Epithelial cell of esophagus (primary cell): ENCODE measurements at regions not wholly inside any gene's neighbourhood (a gene's known extent, or its start where the extent isn't known, plus 50 kb on each side); places are given as distances from the start of the nearest gene placed in this dataset.

Source experiments
- DNase-seq: peaks from one replicate; pipeline ENCODE4 v3.0.0; 2010; ENCODE audit warnings: low read depth
- H3K4me3 ChIP-seq: 2 replicates; pipeline ENCODE4 v1.5.1; 2011; ENCODE audit warnings: mild to moderate bottlenecking, low read length, control low read depth
- CTCF ChIP-seq: IDR thresholded peaks from 2 replicates; pipeline ENCODE4 v1.5.1; 2011; ENCODE audit warnings: low read depth, mild to moderate bottlenecking, low read length, control low read depth, inconsistent platforms; ENCODE audit not compliant: insufficient read depth; ENCODE audit errors: missing control alignments

GRCh38 chr3:130621824-130622223, 104.8 kb downstream of the COL6A6 start:
- TF ChIP-seq CTCF, result no peak
- DNase-seq, result no peak
- no peak overlapping the region for H3K4me3 ChIP-seq

- no peak for TF ChIP-seq CTCF
- DNase-seq, result peak; percentile 7
- H3K4me3 ChIP-seq, result no peak overlapping the region
Observed at GRCh38 chr3:130626049-130626448, 109.1 kb downstream of the COL6A6 start.

DNA sequence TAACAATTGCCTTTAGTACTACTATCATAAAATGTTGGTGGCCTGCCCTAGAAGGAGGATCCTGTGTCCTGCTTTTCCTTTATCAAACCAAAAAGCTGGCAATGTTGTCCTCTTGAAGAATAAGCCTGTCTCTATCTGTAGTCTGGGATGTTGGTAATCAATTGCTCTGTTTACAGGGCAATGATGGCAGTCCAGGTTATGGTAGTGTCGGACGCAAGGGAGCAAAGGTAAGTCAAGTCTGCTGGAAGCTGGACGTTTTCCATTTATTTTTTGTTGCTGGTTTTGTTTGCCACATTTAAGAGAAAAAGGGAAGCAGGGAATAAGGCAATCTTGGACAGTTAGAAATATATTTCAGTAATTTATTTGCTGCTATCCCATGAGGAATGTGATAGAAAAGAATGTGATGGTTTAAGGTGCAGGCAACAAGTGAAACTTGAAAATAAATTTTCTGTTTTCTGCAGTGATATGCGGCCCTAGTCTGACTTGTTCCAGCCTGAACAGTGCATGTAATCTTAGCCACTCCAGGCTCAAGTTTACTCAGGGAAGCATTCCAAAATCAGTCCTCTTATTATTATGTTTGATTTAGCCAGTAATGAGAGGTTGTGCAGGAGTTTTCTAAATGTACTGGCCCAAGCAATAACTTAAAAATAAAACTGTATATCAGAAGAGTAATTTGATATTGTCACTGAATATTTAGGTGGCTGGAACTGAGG, 110.3 kb downstream of the COL6A6 start:
- DNase-seq, result no peak
- TF ChIP-seq CTCF, result no peak

DNA sequence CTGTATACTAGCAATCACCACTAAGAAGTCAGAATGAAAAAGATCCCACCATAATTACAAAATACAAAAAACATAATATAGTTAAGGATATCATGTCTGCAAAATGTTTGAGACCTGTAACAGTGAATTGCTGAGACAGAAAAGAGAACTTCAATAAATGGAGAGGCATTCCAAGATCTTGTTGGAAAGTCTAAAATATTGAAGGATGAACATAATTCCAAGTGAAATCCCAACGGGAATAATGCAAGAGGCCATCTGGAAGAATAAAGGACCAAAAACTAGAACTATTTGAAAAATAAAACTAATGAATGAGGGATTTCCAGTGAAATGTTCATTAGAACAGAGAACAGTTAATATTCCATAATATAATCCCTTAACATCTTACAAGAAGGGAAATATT, 110.9 kb downstream of the COL6A6 start:
- TF ChIP-seq CTCF, result no peak
- DNase-seq, result no peak
- no peak overlapping the region for H3K4me3 ChIP-seq

More for the DNA sequence above, 110.3 kb downstream of the COL6A6 start:
- H3K4me3 ChIP-seq, result no peak overlapping the region
